ENCODE measurements at regions not wholly inside any gene's neighbourhood (a gene's known extent, or its start where the extent isn't known, plus 50 kb on each side); places are given as distances from the start of the nearest gene placed in this dataset.

- Histone ChIP-seq H3K79me2 (ENCODE audit: control insufficient read depth, low read length) (no peaks in the 10 kb centered on the region), H3F3A (ENCODE audit: control insufficient read depth, insufficient read depth) (no peaks in the 10 kb centered on the region), H3K4me3 (ENCODE audit: low read length) (no peak overlapping the region), H3K4me1 (ENCODE audit: control insufficient read depth, low read length) (no peaks in the 10 kb centered on the region), H3K4me2 (ENCODE audit: low read length) (no peak overlapping the region), H3K36me3 (ENCODE audit: control insufficient read depth, low read length) (no peaks in the 10 kb centered on the region), H3K9me2 (replicated peaks; ENCODE audit: control insufficient read depth, low read length) (no peaks in the 10 kb centered on the region), H4K20me1 (ENCODE audit: control insufficient read depth, insufficient read depth, low read depth, low read length) (no peaks in the 10 kb centered on the region), H3K9me3 (ENCODE audit: control insufficient read depth, insufficient read depth, low read length) (no peaks in the 10 kb centered on the region), H3K27me3 (ENCODE audit: control insufficient read depth, low read length) (no peaks in the 10 kb centered on the region), H3K27ac (ENCODE audit: low read depth, low read length) (no peak overlapping the region)
- TF ChIP-seq, protein P1, sequence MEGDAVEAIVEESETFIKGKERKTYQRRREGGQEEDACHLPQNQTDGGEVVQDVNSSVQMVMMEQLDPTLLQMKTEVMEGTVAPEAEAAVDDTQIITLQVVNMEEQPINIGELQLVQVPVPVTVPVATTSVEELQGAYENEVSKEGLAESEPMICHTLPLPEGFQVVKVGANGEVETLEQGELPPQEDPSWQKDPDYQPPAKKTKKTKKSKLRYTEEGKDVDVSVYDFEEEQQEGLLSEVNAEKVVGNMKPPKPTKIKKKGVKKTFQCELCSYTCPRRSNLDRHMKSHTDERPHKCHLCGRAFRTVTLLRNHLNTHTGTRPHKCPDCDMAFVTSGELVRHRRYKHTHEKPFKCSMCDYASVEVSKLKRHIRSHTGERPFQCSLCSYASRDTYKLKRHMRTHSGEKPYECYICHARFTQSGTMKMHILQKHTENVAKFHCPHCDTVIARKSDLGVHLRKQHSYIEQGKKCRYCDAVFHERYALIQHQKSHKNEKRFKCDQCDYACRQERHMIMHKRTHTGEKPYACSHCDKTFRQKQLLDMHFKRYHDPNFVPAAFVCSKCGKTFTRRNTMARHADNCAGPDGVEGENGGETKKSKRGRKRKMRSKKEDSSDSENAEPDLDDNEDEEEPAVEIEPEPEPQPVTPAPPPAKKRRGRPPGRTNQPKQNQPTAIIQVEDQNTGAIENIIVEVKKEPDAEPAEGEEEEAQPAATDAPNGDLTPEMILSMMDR (IDR thresholded peaks at IDR 0.05; ENCODE audit: low read depth, low read length, poor library complexity, severe bottlenecking), result peak; percentile 53
- TF ChIP-seq EZH2phosphoT487 (IDR thresholded peaks at IDR 0.05; ENCODE audit: borderline replicate concordance, low read length), result no peak
These were observed 451.3 kb downstream of the TLL1 start for GRCh38 chr4:166324321-166324720.

DNA sequence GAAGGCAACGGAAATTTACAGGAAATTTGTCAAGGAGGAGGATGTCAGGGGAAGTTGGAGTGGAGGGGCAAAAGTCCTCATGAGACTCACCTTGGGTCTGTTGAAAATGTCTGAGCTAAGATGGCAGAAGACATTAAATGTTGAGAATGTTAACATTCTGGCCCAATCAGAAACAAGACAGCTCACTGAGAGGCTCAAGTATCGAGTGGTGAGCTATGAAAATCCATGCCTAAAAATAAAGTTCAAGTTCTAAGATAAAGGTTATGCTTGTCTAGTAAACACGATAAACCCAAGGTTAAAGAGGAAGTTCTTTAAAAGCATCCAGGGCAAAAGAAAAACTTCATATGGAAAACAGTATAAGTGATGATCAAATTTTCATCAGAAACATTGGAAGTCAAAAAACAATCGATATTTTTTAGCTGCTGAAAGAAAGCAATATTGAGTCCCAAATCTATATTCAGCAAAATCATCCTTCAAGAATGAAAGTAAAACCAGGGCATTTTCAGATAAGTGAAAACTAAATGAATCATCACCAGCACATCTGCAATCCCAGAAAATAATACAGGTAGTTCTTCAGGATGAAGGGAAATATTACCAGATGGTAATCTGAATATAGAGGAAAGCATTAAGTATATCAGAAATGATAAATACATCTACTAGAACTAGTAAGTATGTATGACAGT lies 462.4 kb downstream of the TLL1 start:
- no peaks in the 10 kb centered on the region for H3K36me3 ChIP-seq (ENCODE audit: control insufficient read depth, low read length)

GRCh38 chr4:166341992-166342391 lies 469.0 kb downstream of the TLL1 start:
- Histone ChIP-seq H3K27ac (ENCODE audit: low read depth, low read length) (no peak overlapping the region), H4K20me1 (ENCODE audit: control insufficient read depth, insufficient read depth, low read depth, low read length) (no peaks in the 10 kb centered on the region), H3K4me1 (ENCODE audit: control insufficient read depth, low read length) (no peaks in the 10 kb centered on the region), H3K9me2 (replicated peaks; ENCODE audit: control insufficient read depth, low read length) (no peaks in the 10 kb centered on the region), H3K9me3 (ENCODE audit: control insufficient read depth, insufficient read depth, low read length) (no peaks in the 10 kb centered on the region), H3K27me3 (ENCODE audit: control insufficient read depth, low read length) (no peaks in the 10 kb centered on the region), H3K4me2 (ENCODE audit: low read length) (no peak overlapping the region), H3K36me3 (ENCODE audit: control insufficient read depth, low read length) (no peaks in the 10 kb centered on the region), H3K4me3 (ENCODE audit: low read length) (no peak overlapping the region), H3F3A (ENCODE audit: control insufficient read depth, insufficient read depth) (no peaks in the 10 kb centered on the region), H3K79me2 (ENCODE audit: control insufficient read depth, low read length) (no peaks in the 10 kb centered on the region)
- TF ChIP-seq EZH2phosphoT487 (IDR thresholded peaks at IDR 0.05; ENCODE audit: borderline replicate concordance, low read length), result no peak
- TF ChIP-seq, protein P1 (IDR thresholded peaks at IDR 0.05; ENCODE audit: low read depth, low read length, poor library complexity, severe bottlenecking), result no peak

More for the DNA sequence above, 462.4 kb downstream of the TLL1 start:
- H3K9me2 ChIP-seq (replicated peaks; ENCODE audit: control insufficient read depth, low read length), result no peaks in the 10 kb centered on the region
- TF ChIP-seq EZH2phosphoT487 (IDR thresholded peaks at IDR 0.05; ENCODE audit: borderline replicate concordance, low read length), result no peak
- TF ChIP-seq, protein P1 (IDR thresholded peaks at IDR 0.05; ENCODE audit: low read depth, low read length, poor library complexity, severe bottlenecking), result no peak
- no peak overlapping the region for H3K4me2 ChIP-seq (ENCODE audit: low read length)
- no peaks in the 10 kb centered on the region for H4K20me1 ChIP-seq (ENCODE audit: control insufficient read depth, insufficient read depth, low read depth, low read length)
- H3F3A ChIP-seq (ENCODE audit: control insufficient read depth, insufficient read depth), result no peaks in the 10 kb centered on the region
- no peak overlapping the region for H3K4me3 ChIP-seq (ENCODE audit: low read length)
- H3K27ac ChIP-seq (ENCODE audit: low read depth, low read length), result no peak overlapping the region
- no peaks in the 10 kb centered on the region for H3K79me2 ChIP-seq (ENCODE audit: control insufficient read depth, low read length)
- H3K4me1 ChIP-seq (ENCODE audit: control insufficient read depth, low read length), result no peaks in the 10 kb centered on the region
- H3K9me3 ChIP-seq (ENCODE audit: control insufficient read depth, insufficient read depth, low read length), result no peaks in the 10 kb centered on the region
- no peaks in the 10 kb centered on the region for H3K27me3 ChIP-seq (ENCODE audit: control insufficient read depth, low read length)
